ENCODE measurements at regions not wholly inside any gene's neighbourhood (a gene's known extent, or its start where the extent isn't known, plus 50 kb on each side); places are given as distances from the start of the nearest gene placed in this dataset.

DNA sequence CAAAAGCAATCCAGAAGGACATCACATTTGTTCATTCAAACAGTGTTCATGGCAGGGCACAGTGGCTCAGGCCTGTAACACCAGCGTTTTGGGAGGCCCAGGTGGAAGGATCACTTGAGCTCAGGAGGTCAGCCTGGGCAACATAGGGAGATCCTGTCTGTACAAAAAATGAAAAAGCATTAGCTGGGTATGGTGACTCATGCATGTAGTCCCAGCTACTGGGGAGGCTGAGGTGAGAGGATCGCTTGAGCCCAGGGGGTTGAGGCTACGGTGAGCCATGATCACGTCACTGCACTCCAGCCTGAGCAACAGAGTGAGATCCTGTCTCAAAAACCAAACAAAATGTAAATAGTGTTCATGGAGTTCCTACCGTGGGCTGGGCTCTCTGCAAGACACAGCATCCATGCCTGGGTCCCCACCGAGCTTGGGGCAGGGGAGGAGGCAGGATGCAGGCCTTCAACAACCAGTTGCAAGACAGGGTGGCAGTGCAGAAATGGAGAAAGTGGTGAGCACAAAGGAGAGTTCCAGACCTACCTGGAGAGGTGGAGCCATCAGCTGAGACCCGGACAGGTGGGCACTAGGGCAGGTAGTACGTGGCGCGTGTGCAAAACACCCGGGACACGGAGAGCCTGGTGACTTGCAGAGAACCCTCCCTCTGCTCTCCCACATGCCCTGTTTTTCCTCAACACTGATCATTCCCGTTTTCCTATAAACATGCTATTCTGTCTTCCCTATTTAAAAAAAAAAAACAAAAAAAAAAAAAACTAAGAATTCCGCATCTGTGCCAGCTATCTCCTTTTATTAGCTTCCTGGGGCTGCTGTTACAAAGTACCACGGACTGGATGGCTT lies 138.9 kb downstream of the TOMM20 start:
- TF ChIP-seq EGR1 (IDR thresholded peaks at IDR 0.05) (no peak), CREB1 (IDR thresholded peaks at IDR 0.05; ENCODE audit: low read depth) (no peak), ZBTB7A (IDR thresholded peaks at IDR 0.05; ENCODE audit: low read depth) (no peak), EP300 (IDR thresholded peaks at IDR 0.05; ENCODE audit: borderline replicate concordance) (no peak), CEBPB (IDR thresholded peaks at IDR 0.05) (no peak), TCF12 (IDR thresholded peaks at IDR 0.05; ENCODE audit: low read depth) (no peak), TAF1 (IDR thresholded peaks at IDR 0.05; ENCODE audit: low read depth) (no peak)
- TF ChIP-seq, protein P1, sequence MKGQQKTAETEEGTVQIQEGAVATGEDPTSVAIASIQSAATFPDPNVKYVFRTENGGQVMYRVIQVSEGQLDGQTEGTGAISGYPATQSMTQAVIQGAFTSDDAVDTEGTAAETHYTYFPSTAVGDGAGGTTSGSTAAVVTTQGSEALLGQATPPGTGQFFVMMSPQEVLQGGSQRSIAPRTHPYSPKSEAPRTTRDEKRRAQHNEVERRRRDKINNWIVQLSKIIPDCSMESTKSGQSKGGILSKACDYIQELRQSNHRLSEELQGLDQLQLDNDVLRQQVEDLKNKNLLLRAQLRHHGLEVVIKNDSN (IDR thresholded peaks at IDR 0.05), result no peak

DNA sequence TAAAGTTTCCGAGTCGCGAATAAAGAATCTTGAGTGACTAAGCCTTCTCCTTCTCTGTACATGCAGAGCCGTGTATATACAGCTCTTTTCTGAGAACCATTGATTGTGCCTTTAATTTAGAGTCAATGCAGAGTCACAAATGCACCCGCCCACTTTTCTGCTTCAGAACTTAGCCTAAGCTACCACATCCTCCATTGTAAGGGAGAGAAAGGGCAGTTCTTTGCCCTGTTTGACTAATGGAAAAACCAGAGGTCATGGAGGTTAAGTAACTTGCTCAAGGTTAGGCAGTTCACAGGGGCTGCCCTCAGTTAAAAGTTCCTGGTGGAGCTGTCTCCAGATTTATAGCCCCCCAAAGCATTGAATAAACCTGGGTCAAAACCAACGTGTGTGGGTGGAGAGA lies 139.6 kb downstream of the TOMM20 start:
- no peak for TF ChIP-seq TEAD4 (IDR thresholded peaks at IDR 0.05)
- no peak for TF ChIP-seq FOXM1 (IDR thresholded peaks at IDR 0.05; ENCODE audit: borderline replicate concordance, low read depth)
- TF ChIP-seq TAF1 (IDR thresholded peaks at IDR 0.05; ENCODE audit: low read depth), result no peak
- no peak for TF ChIP-seq CEBPB (IDR thresholded peaks at IDR 0.05)
- TF ChIP-seq CREB1 (IDR thresholded peaks at IDR 0.05; ENCODE audit: low read depth), result no peak
- TF ChIP-seq ZBTB7A (IDR thresholded peaks at IDR 0.05; ENCODE audit: low read depth), result no peak
- TF ChIP-seq NFIC (IDR thresholded peaks at IDR 0.05), result no peak
- no peak for TF ChIP-seq EGR1 (IDR thresholded peaks at IDR 0.05)
- TF ChIP-seq EP300 (IDR thresholded peaks at IDR 0.05; ENCODE audit: borderline replicate concordance), result no peak
- no peak for TF ChIP-seq YY1 (IDR thresholded peaks at IDR 0.05; ENCODE audit: low read depth)
- no peak for TF ChIP-seq RAD21 (IDR thresholded peaks at IDR 0.05; ENCODE audit: low read depth)
- no peak for TF ChIP-seq MAX (IDR thresholded peaks at IDR 0.05)
- TF ChIP-seq, protein P1 (IDR thresholded peaks at IDR 0.05), result no peak
- TF ChIP-seq TCF12 (IDR thresholded peaks at IDR 0.05; ENCODE audit: low read depth), result no peak
- TF ChIP-seq, protein P2, sequence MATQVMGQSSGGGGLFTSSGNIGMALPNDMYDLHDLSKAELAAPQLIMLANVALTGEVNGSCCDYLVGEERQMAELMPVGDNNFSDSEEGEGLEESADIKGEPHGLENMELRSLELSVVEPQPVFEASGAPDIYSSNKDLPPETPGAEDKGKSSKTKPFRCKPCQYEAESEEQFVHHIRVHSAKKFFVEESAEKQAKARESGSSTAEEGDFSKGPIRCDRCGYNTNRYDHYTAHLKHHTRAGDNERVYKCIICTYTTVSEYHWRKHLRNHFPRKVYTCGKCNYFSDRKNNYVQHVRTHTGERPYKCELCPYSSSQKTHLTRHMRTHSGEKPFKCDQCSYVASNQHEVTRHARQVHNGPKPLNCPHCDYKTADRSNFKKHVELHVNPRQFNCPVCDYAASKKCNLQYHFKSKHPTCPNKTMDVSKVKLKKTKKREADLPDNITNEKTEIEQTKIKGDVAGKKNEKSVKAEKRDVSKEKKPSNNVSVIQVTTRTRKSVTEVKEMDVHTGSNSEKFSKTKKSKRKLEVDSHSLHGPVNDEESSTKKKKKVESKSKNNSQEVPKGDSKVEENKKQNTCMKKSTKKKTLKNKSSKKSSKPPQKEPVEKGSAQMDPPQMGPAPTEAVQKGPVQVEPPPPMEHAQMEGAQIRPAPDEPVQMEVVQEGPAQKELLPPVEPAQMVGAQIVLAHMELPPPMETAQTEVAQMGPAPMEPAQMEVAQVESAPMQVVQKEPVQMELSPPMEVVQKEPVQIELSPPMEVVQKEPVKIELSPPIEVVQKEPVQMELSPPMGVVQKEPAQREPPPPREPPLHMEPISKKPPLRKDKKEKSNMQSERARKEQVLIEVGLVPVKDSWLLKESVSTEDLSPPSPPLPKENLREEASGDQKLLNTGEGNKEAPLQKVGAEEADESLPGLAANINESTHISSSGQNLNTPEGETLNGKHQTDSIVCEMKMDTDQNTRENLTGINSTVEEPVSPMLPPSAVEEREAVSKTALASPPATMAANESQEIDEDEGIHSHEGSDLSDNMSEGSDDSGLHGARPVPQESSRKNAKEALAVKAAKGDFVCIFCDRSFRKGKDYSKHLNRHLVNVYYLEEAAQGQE (IDR thresholded peaks at IDR 0.05; ENCODE audit: low read depth), result no peak

- TF ChIP-seq, protein P2 (IDR thresholded peaks at IDR 0.05; ENCODE audit: low read depth), result no peak
- TF ChIP-seq ZBTB7A (IDR thresholded peaks at IDR 0.05; ENCODE audit: low read depth) (no peak), CREB1 (IDR thresholded peaks at IDR 0.05; ENCODE audit: low read depth) (no peak), EGR1 (IDR thresholded peaks at IDR 0.05) (no peak), NFIC (IDR thresholded peaks at IDR 0.05) (no peak), MAX (IDR thresholded peaks at IDR 0.05) (no peak), YY1 (IDR thresholded peaks at IDR 0.05; ENCODE audit: low read depth) (no peak), EP300 (IDR thresholded peaks at IDR 0.05; ENCODE audit: borderline replicate concordance) (no peak), CEBPB (IDR thresholded peaks at IDR 0.05) (no peak)
Measured at GRCh38 chr1:234988536-234988935, 140.1 kb downstream of the TOMM20 start.

- no peak for TF ChIP-seq MAX (IDR thresholded peaks at IDR 0.05)
- TF ChIP-seq TCF12 (IDR thresholded peaks at IDR 0.05; ENCODE audit: low read depth), result no peak
- no peak for TF ChIP-seq NFIC (IDR thresholded peaks at IDR 0.05)
- TF ChIP-seq YY1 (IDR thresholded peaks at IDR 0.05; ENCODE audit: low read depth), result no peak
- no peak for TF ChIP-seq EP300 (IDR thresholded peaks at IDR 0.05; ENCODE audit: borderline replicate concordance)
- no peak for TF ChIP-seq CREB1 (IDR thresholded peaks at IDR 0.05; ENCODE audit: low read depth)
- TF ChIP-seq ZBTB7A (IDR thresholded peaks at IDR 0.05; ENCODE audit: low read depth), result no peak
- no peak for TF ChIP-seq CEBPB (IDR thresholded peaks at IDR 0.05)
- no peak for TF ChIP-seq RAD21 (IDR thresholded peaks at IDR 0.05; ENCODE audit: low read depth)
- TF ChIP-seq EGR1 (IDR thresholded peaks at IDR 0.05), result no peak
- no peak for TF ChIP-seq FOXM1 (IDR thresholded peaks at IDR 0.05; ENCODE audit: borderline replicate concordance, low read depth)
- no peak for TF ChIP-seq TAF1 (IDR thresholded peaks at IDR 0.05; ENCODE audit: low read depth)
- TF ChIP-seq, protein P2 (IDR thresholded peaks at IDR 0.05; ENCODE audit: low read depth), result no peak
- TF ChIP-seq, protein P1 (IDR thresholded peaks at IDR 0.05), result no peak
- no peak for TF ChIP-seq TEAD4 (IDR thresholded peaks at IDR 0.05)
Measured at GRCh38 chr1:234988155-234988517, 140.5 kb downstream of the TOMM20 start.
